ENCODE measurements at regions not wholly inside any gene's neighbourhood (a gene's known extent, or its start where the extent isn't known, plus 50 kb on each side); places are given as distances from the start of the nearest gene placed in this dataset.

- no peak for DNase-seq
- WGBS, 2 donors = 91 to 92% methylated on average over 4 of the region's 4 CpGs
- Histone ChIP-seq H3K4me1 (peaks cover 0 to under 1% (median 0%) of the 10 kb centered on the region in 9 donors), H3K27me3 (peaks cover 0 to 10% (median 0%) of the 10 kb centered on the region in 7 donors), H3K4me3 (no peak overlapping the region), H3K9me3 (no peaks in the 10 kb centered on the region), H3K27ac (no peak overlapping the region), H3K36me3 (no peaks in the 10 kb centered on the region)
- TF ChIP-seq CTCF (IDR thresholded peaks at IDR 0.05) = no peak
- ATAC-seq = no peak
- intact Hi-C loops (cut with DNase I) = no loop called here
Observed at GRCh38 chr10:69744971-69745370, 56.7 kb upstream of the COL13A1 start.

- ATAC-seq (no peak), DNase-seq (no peak)
- no peak overlapping the region for H3K4me3 ChIP-seq
- intact Hi-C loops (cut with DNase I) = no loop called here
- H3K4me1 ChIP-seq = no peaks in the 10 kb centered on the region
- peaks cover 0 to 10% (median 0%) of the 10 kb centered on the region in 7 donors for H3K27me3 ChIP-seq
- H3K9me3 ChIP-seq = no peaks in the 10 kb centered on the region
- WGBS, 2 donors = 82 to 83% methylated on average over 2 of the region's 2 CpGs
- no peak overlapping the region for H3K27ac ChIP-seq
- no peaks in the 10 kb centered on the region for H3K36me3 ChIP-seq
- TF ChIP-seq CTCF (IDR thresholded peaks at IDR 0.05) = no peak
Observed at GRCh38 chr10:69745698-69746097, 56.0 kb upstream of the COL13A1 start.

- intact Hi-C loops (cut with DNase I) = no loop called here
- no peaks in the 10 kb centered on the region for H3K4me1 ChIP-seq
- no peaks in the 10 kb centered on the region for H3K9me3 ChIP-seq
- H3K36me3 ChIP-seq = no peaks in the 10 kb centered on the region
- 79 to 81% methylated on average over 5 of the region's 5 CpGs for WGBS, 2 donors
- TF ChIP-seq CTCF (IDR thresholded peaks at IDR 0.05) = no peak
- no peak for ATAC-seq
- no peak overlapping the region for H3K4me3 ChIP-seq
- H3K27ac ChIP-seq = no peak overlapping the region
- peaks cover 0 to 13% (median 0%) of the 10 kb centered on the region in 7 donors for H3K27me3 ChIP-seq
- DNase-seq = no peak
Observed at GRCh38 chr10:69747179-69747578, 54.5 kb upstream of the COL13A1 start.

- Histone ChIP-seq H3K27ac (no peak overlapping the region), H3K36me3 (no peaks in the 10 kb centered on the region), H3K4me3 (no peak overlapping the region), H3K9me3 (no peaks in the 10 kb centered on the region), H3K27me3 (peaks cover 0 to 13% (median 0%) of the 10 kb centered on the region in 7 donors), H3K4me1 (no peaks in the 10 kb centered on the region)
- intact Hi-C loops (cut with DNase I) = no loop called here
- 75 to 82% methylated on average over 1 of the region's 1 CpG for WGBS, 2 donors
- TF ChIP-seq CTCF (IDR thresholded peaks at IDR 0.05) = no peak
- ATAC-seq = no peak
- no peak for DNase-seq
Observed at GRCh38 chr10:69748621-69749020, 53.1 kb upstream of the COL13A1 start.
